ENCODE measurements at regions not wholly inside any gene's neighbourhood (a gene's known extent, or its start where the extent isn't known, plus 50 kb on each side); places are given as distances from the start of the nearest gene placed in this dataset.

GRCh38 chr16:13291591-13292333, 390.4 kb downstream of the SHISA9 start:
- DNase-seq (no peak), ATAC-seq (no peak)

GRCh38 chr16:13296206-13296605, 394.8 kb downstream of the SHISA9 start:
- H3K27ac Mint-ChIP-seq = no peak overlapping the region
- no peaks in the 10 kb centered on the region for H3K36me3 Mint-ChIP-seq (ENCODE audit: low read depth)
- no peak overlapping the region for H3K4me3 Mint-ChIP-seq

More at GRCh38 chr16:13291591-13292333, 390.4 kb downstream of the SHISA9 start:
- Mint-ChIP-seq H3K27me3 (no peaks in the 10 kb centered on the region), H3K4me3 (no peak overlapping the region), H3K27ac (no peak overlapping the region), H3K4me1 (no peaks in the 10 kb centered on the region), H3K36me3 (ENCODE audit: low read depth) (no peaks in the 10 kb centered on the region)
- no peaks in the 10 kb centered on the region for H3K9me3 ChIP-seq (ENCODE audit: control insufficient read depth, low read length, poor library complexity, severe bottlenecking)

GRCh38 chr16:13298666-13299065, 397.3 kb downstream of the SHISA9 start:
- ATAC-seq (no peak), DNase-seq (no peak)
- Mint-ChIP-seq H3K27me3 (no peaks in the 10 kb centered on the region), H3K27ac (no peak overlapping the region), H3K4me3 (no peak overlapping the region), H3K4me1 (no peaks in the 10 kb centered on the region), H3K36me3 (ENCODE audit: low read depth) (no peaks in the 10 kb centered on the region)
- H3K9me3 ChIP-seq (ENCODE audit: control insufficient read depth, low read length, poor library complexity, severe bottlenecking) = no peaks in the 10 kb centered on the region

More at GRCh38 chr16:13296206-13296605, 394.8 kb downstream of the SHISA9 start:
- no peak for ATAC-seq
- DNase-seq = no peak
- no peaks in the 10 kb centered on the region for H3K9me3 ChIP-seq (ENCODE audit: control insufficient read depth, low read length, poor library complexity, severe bottlenecking)
- H3K27me3 Mint-ChIP-seq = no peaks in the 10 kb centered on the region
- H3K4me1 Mint-ChIP-seq = no peaks in the 10 kb centered on the region

GRCh38 chr16:13300066-13300840, 398.9 kb downstream of the SHISA9 start:
- Mint-ChIP-seq H3K36me3 (ENCODE audit: low read depth) (no peaks in the 10 kb centered on the region), H3K4me3 (no peak overlapping the region)
- no peak for ATAC-seq

GRCh38 chr16:13305019-13305755, 403.8 kb downstream of the SHISA9 start:
- no peaks in the 10 kb centered on the region for H3K9me3 ChIP-seq (ENCODE audit: control insufficient read depth, low read length, poor library complexity, severe bottlenecking)
- DNase-seq = no peak
- no peak for ATAC-seq
- Mint-ChIP-seq H3K27ac (no peak overlapping the region), H3K36me3 (ENCODE audit: low read depth) (no peaks in the 10 kb centered on the region), H3K4me1 (no peaks in the 10 kb centered on the region), H3K4me3 (no peak overlapping the region), H3K27me3 (no peaks in the 10 kb centered on the region)

More at GRCh38 chr16:13300066-13300840, 398.9 kb downstream of the SHISA9 start:
- Mint-ChIP-seq H3K27ac (no peak overlapping the region), H3K27me3 (no peaks in the 10 kb centered on the region), H3K4me1 (no peaks in the 10 kb centered on the region)
- H3K9me3 ChIP-seq (ENCODE audit: control insufficient read depth, low read length, poor library complexity, severe bottlenecking) = no peaks in the 10 kb centered on the region
- no peak for DNase-seq

- Mint-ChIP-seq H3K27ac (no peak overlapping the region), H3K4me1 (no peaks in the 10 kb centered on the region), H3K36me3 (ENCODE audit: low read depth) (no peaks in the 10 kb centered on the region), H3K4me3 (no peak overlapping the region), H3K27me3 (no peaks in the 10 kb centered on the region)
- DNase-seq (no peak), ATAC-seq (no peak)
- H3K9me3 ChIP-seq (ENCODE audit: control insufficient read depth, low read length, poor library complexity, severe bottlenecking) = no peaks in the 10 kb centered on the region
Observed at GRCh38 chr16:13306161-13306995, 405.0 kb downstream of the SHISA9 start.

- no peak overlapping the region for H3K27ac Mint-ChIP-seq
- no peaks in the 10 kb centered on the region for H3K9me3 ChIP-seq (ENCODE audit: control insufficient read depth, low read length, poor library complexity, severe bottlenecking)
- no peaks in the 10 kb centered on the region for H3K4me1 Mint-ChIP-seq
- H3K36me3 Mint-ChIP-seq (ENCODE audit: low read depth) = no peaks in the 10 kb centered on the region
- ATAC-seq (no peak), DNase-seq (no peak)
- no peak overlapping the region for H3K4me3 Mint-ChIP-seq
- no peaks in the 10 kb centered on the region for H3K27me3 Mint-ChIP-seq
Observed at GRCh38 chr16:13307255-13307654, 405.9 kb downstream of the SHISA9 start.

GRCh38 chr16:13307851-13308250, 406.5 kb downstream of the SHISA9 start:
- ATAC-seq = no peak
- no peaks in the 10 kb centered on the region for H3K9me3 ChIP-seq (ENCODE audit: control insufficient read depth, low read length, poor library complexity, severe bottlenecking)
- no peak for DNase-seq
- H3K36me3 Mint-ChIP-seq (ENCODE audit: low read depth) = no peaks in the 10 kb centered on the region
- H3K27me3 Mint-ChIP-seq = no peaks in the 10 kb centered on the region
- H3K4me1 Mint-ChIP-seq = no peaks in the 10 kb centered on the region
- no peak overlapping the region for H3K4me3 Mint-ChIP-seq
- no peak overlapping the region for H3K27ac Mint-ChIP-seq

- no peaks in the 10 kb centered on the region for H3K27me3 Mint-ChIP-seq
- H3K27ac Mint-ChIP-seq = no peak overlapping the region
- no peaks in the 10 kb centered on the region for H3K4me1 Mint-ChIP-seq
- ATAC-seq = no peak
- no peaks in the 10 kb centered on the region for H3K36me3 Mint-ChIP-seq (ENCODE audit: low read depth)
- no peak for DNase-seq
- no peaks in the 10 kb centered on the region for H3K9me3 ChIP-seq (ENCODE audit: control insufficient read depth, low read length, poor library complexity, severe bottlenecking)
- no peak overlapping the region for H3K4me3 Mint-ChIP-seq
Observed at GRCh38 chr16:13312063-13312462, 410.7 kb downstream of the SHISA9 start.

GRCh38 chr16:13313351-13313750, 412.0 kb downstream of the SHISA9 start:
- ATAC-seq (no peak), DNase-seq (no peak)
- no peaks in the 10 kb centered on the region for H3K9me3 ChIP-seq (ENCODE audit: control insufficient read depth, low read length, poor library complexity, severe bottlenecking)
- H3K4me1 Mint-ChIP-seq = no peaks in the 10 kb centered on the region
- H3K27ac Mint-ChIP-seq = no peak overlapping the region
- H3K36me3 Mint-ChIP-seq (ENCODE audit: low read depth) = no peaks in the 10 kb centered on the region
- H3K4me3 Mint-ChIP-seq = no peak overlapping the region
- H3K27me3 Mint-ChIP-seq = no peaks in the 10 kb centered on the region

GRCh38 chr16:13314633-13315032, 413.2 kb downstream of the SHISA9 start:
- Mint-ChIP-seq H3K27ac (no peak overlapping the region), H3K27me3 (no peaks in the 10 kb centered on the region), H3K4me1 (no peaks in the 10 kb centered on the region), H3K36me3 (ENCODE audit: low read depth) (no peaks in the 10 kb centered on the region), H3K4me3 (no peak overlapping the region)
- DNase-seq = no peak
- H3K9me3 ChIP-seq (ENCODE audit: control insufficient read depth, low read length, poor library complexity, severe bottlenecking) = no peaks in the 10 kb centered on the region
- ATAC-seq = no peak

- H3K4me1 Mint-ChIP-seq = no peaks in the 10 kb centered on the region
- H3K4me3 Mint-ChIP-seq = no peak overlapping the region
- no peaks in the 10 kb centered on the region for H3K9me3 ChIP-seq (ENCODE audit: control insufficient read depth, low read length, poor library complexity, severe bottlenecking)
- H3K27ac Mint-ChIP-seq = no peak overlapping the region
- no peaks in the 10 kb centered on the region for H3K36me3 Mint-ChIP-seq (ENCODE audit: low read depth)
- no peak for DNase-seq
- no peaks in the 10 kb centered on the region for H3K27me3 Mint-ChIP-seq
- ATAC-seq = no peak
Observed at GRCh38 chr16:13315642-13316427, 414.4 kb downstream of the SHISA9 start.
